Transverse colon (tissue), 4 donors: ENCODE measurements at regions not wholly inside any gene's neighbourhood (a gene's known extent, or its start where the extent isn't known, plus 50 kb on each side); places are given as distances from the start of the nearest gene placed in this dataset.

Source experiments
- DNase-seq: peaks from one replicate; pipeline ENCODE4 v3.0.0-alpha.2; 2019
- H3K27ac ChIP-seq, 4 donors: fragments of 200-600 bp; sonication (generic); 2 replicates each; pipeline ENCODE4 v1.5.1; 2016 to 2018; ENCODE audit warnings: inconsistent platforms in 4 of 4
- H3K27me3 ChIP-seq: fragments of 200-600 bp; sonication (generic); 2 replicates; pipeline ENCODE4 v1.5.1; 2017; ENCODE audit warnings: inconsistent platforms
- H3K36me3 ChIP-seq, 4 donors: fragments of 200-600 bp; sonication (generic); 2 replicates each; pipeline ENCODE4 v1.5.1; 2017 to 2019; ENCODE audit warnings: inconsistent platforms in 4 of 4
- H3K4me1 ChIP-seq, 4 donors: fragments of 200-600 bp; sonication (generic); 2 replicates each; pipeline ENCODE4 v1.5.1; 2017 to 2020; ENCODE audit warnings: inconsistent platforms in 4 of 4
- H3K4me3 ChIP-seq, 4 donors: fragments of 200-600 bp; sonication (generic); 1 replicate in 1 of 4; 2 replicates in 3 of 4; pipeline versions ENCODE4 v1.5.1 to v1.6.1; 2017 to 2019; ENCODE audit warnings: inconsistent platforms in 4 of 4
- H3K9me3 ChIP-seq, 2 donors: fragments of 200-600 bp; sonication (generic); 2 replicates each; pipeline ENCODE4 v1.5.1; 2017 to 2019; ENCODE audit warnings: inconsistent platforms in 2 of 2
- EP300 ChIP-seq: sonication (generic); formaldehyde crosslinking; IDR thresholded peaks from one replicate; pipeline ENCODE4 v1.6.1; 2017; ENCODE audit warnings: antibody characterized with exemption, low read depth
- POLR2A ChIP-seq: fragments of 450-650 bp; IDR thresholded peaks from one replicate; pipeline ENCODE4 v1.6.1; 2016; ENCODE audit warnings: antibody characterized with exemption, mild to moderate bottlenecking, moderate library complexity
- POLR2AphosphoS5 ChIP-seq, 3 donors: sonication (generic); formaldehyde crosslinking; IDR thresholded peaks; one replicate each; pipeline ENCODE4 v1.6.1; 2016; ENCODE audit warnings: antibody characterized with exemption in 3 of 3
- WGBS, 2 donors: methylation state at CpG; one replicate each; pipeline ENCODE4 v1.1.5; 2018; ENCODE audit warnings: low coverage in 1 of 2; 5-methylcytosine and 5-hydroxymethylcytosine counted together
- in situ Hi-C, 4 donors: fragments of 200-750 bp; cut with MboI; loops; one replicate each; pipeline versions ENCODE4 v1.15.0 to v1.15.1; 2017; ENCODE audit warnings: low sequenced_read_pairs in 3 of 4, low pct_ligation_motif_present in 1 of 4, low pct_unique_long_range_greater_than_20kb in 1 of 4
- intact Hi-C: fragments of 100-400 bp; cut with DNase I; formaldehyde crosslinking; loops from one replicate; pipeline ENCODE4 v1.15.1; 2023; ENCODE audit warnings: low total_unique reads
- TF ChIP-seq, protein P1 (sequence below), 5 experiments: fragments of 200-600 bp in 3 of 5; fragments of 450-650 bp in 2 of 5; sonication (generic) in 3 of 5; IDR thresholded peaks; 1 replicate in 2 of 5; 2 replicates in 3 of 5; pipeline ENCODE4 v1.5.1; 2016 to 2017; ENCODE audit warnings: antibody characterized with exemption in 5 of 5, inconsistent platforms in 3 of 5, mild to moderate bottlenecking in 2 of 5, moderate library complexity in 1 of 5

DNA sequence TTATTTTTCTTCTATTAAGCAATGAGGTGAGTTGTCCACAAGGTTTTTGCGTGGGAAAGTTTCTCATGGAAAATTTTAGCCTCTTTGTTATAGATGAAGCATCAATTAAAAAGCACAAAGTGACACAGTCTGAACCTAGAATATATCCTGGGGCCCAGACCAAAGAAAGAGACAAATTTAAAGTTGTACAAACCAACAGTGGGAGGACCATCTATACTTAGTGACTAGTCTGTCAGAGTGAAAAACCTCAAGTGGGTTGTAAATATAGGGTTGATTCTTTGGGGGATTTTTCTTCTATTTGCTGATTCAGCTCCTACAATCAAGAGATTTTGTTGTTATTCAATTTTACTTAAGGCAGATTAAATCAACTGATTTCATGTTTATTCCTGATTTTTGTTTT, 256.2 kb downstream of the SATB2 start:
- Histone ChIP-seq H3K27me3 (no peaks in the 10 kb centered on the region), H3K27ac (no peak overlapping the region), H3K36me3 (no peaks in the 10 kb centered on the region), H3K4me3 (no peak overlapping the region), H3K4me1 (no peaks in the 10 kb centered on the region), H3K9me3 (no peaks in the 10 kb centered on the region)
- TF ChIP-seq POLR2A = no peak
- no peak for TF ChIP-seq EP300
- no peak for TF ChIP-seq POLR2AphosphoS5 (IDR thresholded peaks at IDR 0.05)
- TF ChIP-seq, protein P1, sequence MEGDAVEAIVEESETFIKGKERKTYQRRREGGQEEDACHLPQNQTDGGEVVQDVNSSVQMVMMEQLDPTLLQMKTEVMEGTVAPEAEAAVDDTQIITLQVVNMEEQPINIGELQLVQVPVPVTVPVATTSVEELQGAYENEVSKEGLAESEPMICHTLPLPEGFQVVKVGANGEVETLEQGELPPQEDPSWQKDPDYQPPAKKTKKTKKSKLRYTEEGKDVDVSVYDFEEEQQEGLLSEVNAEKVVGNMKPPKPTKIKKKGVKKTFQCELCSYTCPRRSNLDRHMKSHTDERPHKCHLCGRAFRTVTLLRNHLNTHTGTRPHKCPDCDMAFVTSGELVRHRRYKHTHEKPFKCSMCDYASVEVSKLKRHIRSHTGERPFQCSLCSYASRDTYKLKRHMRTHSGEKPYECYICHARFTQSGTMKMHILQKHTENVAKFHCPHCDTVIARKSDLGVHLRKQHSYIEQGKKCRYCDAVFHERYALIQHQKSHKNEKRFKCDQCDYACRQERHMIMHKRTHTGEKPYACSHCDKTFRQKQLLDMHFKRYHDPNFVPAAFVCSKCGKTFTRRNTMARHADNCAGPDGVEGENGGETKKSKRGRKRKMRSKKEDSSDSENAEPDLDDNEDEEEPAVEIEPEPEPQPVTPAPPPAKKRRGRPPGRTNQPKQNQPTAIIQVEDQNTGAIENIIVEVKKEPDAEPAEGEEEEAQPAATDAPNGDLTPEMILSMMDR (IDR thresholded peaks at IDR 0.05) = no peak
- DNase-seq = no peak
- WGBS, 2 donors = 82 to 91% methylated on average over 1 of the region's 1 CpG
- intact Hi-C loops = no loop called here
- in situ Hi-C loops = no loop called here

DNA sequence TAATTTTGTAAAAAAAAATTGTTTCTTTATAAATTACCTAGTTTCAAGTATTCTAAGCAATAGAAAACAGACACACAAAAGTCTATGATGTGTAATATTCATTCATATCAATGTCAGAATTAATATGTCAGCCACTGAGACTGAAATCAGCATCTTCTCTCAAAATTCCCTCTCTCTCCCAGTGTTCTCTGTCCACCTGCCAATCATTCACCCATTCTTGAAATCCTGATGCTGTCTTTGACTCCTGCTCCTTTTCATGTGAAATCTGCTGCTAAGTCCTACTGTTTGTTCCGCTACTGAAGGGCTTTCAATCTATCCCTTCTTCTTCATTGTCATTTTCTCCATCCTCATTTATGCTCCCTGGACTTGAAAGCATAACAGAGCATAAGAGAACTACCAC, 257.9 kb downstream of the SATB2 start:
- no peak for DNase-seq
- no peaks in the 10 kb centered on the region for H3K9me3 ChIP-seq
- TF ChIP-seq POLR2A = no peak
- no peak for TF ChIP-seq EP300
- TF ChIP-seq, protein P1 (IDR thresholded peaks at IDR 0.05) = no peak
- no peak for TF ChIP-seq POLR2AphosphoS5 (IDR thresholded peaks at IDR 0.05)
- H3K4me3 ChIP-seq = no peak overlapping the region
- intact Hi-C loops = no loop called here
- in situ Hi-C loops = no loop called here
- no peak overlapping the region for H3K27ac ChIP-seq
- no peaks in the 10 kb centered on the region for H3K27me3 ChIP-seq
- 100% methylated on average over 1 of the region's 1 CpG for WGBS, 2 donors
- H3K36me3 ChIP-seq = no peaks in the 10 kb centered on the region
- no peaks in the 10 kb centered on the region for H3K4me1 ChIP-seq

DNA sequence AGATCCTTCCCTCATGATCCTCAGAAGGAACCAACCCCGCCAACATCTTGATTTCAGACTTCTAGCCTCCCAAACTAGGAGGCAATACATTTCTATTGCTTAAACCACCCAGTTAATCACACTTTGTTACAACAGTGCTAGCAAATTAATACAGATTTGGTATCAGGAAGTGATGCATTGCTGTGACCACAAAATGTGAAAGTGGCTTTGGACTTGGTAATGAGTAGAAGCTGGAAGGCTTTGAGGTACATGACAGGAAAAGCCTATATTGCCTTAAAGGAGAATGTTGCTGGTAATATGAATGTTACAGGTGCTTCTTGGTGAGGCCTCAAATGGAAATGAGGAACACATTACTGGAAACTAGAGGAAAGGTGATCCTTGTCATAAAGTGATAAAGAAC, 260.3 kb downstream of the SATB2 start:
- DNase-seq = no peak
- TF ChIP-seq EP300 = no peak
- Histone ChIP-seq H3K36me3 (no peaks in the 10 kb centered on the region), H3K27me3 (no peaks in the 10 kb centered on the region), H3K4me3 (no peak overlapping the region), H3K9me3 (no peaks in the 10 kb centered on the region), H3K4me1 (no peaks in the 10 kb centered on the region), H3K27ac (no peak overlapping the region)
- WGBS, 2 donors = 94% methylated on average over 1 of the region's 1 CpG; no CpG with 5 or more reads in 1 of the 2 donors
- intact Hi-C loops (no loop called here), in situ Hi-C loops (no loop called here)

DNA sequence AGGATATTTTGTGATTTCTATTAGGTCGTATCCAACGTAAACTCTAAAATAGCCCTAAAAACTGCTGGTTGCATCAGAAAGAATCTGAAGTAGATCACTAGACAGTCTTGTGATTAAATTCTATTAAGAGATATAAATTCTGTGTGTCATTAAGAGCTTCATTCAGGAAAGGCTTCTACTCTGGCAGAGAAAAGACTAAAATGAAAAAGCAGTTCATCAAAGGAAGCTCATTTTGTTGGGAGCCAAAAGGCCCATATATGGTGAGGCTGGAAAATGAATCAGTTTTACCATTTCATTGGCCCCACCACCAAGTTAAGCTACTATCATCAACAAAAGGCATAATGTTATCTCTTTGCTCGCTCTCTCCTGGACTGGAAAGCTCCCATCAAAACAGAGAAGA, 261.1 kb downstream of the SATB2 start:
- TF ChIP-seq, protein P1 (IDR thresholded peaks at IDR 0.05) = no peak
- no peak for TF ChIP-seq POLR2A
- no peak for TF ChIP-seq POLR2AphosphoS5 (IDR thresholded peaks at IDR 0.05)
- no peak for TF ChIP-seq EP300
- Histone ChIP-seq H3K4me1 (no peaks in the 10 kb centered on the region), H3K9me3 (no peaks in the 10 kb centered on the region), H3K27ac (no peak overlapping the region), H3K36me3 (no peaks in the 10 kb centered on the region), H3K4me3 (no peak overlapping the region), H3K27me3 (no peaks in the 10 kb centered on the region)
- 83 to 85% methylated on average over 3 of the region's 3 CpGs for WGBS, 2 donors
- in situ Hi-C loops = no loop called here
- no peak for DNase-seq
- intact Hi-C loops = no loop called here

DNA sequence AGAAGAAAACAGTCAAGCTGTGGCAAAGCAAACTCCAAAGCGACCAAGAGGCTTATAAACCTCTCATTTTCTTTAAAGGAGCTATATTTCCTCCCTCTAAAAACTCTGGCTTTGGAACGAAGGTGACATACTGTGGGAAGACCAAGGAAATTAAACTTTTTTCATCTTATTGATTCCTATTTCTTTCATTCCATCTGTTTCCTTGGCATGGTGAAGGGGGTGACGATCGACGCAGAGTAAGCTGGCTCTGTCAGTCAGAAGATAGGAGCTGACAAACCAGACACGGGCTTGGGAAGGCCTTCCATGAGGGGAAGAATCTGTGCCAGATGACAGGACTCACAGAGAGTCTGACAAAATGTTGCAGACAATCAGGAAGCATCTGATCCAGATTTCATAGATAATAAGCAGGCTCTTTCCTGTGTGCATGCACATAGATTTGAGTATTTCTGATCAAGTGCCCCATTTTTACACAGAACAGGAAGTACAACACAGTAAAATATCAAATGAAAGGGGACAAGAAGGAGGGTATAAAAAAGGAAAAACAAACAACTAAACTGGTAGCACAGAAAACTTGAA, 261.7 kb downstream of the SATB2 start:
- DNase-seq = no peak
- intact Hi-C loops (no loop called here), in situ Hi-C loops (no loop called here)
- no peaks in the 10 kb centered on the region for H3K36me3 ChIP-seq
- H3K27ac ChIP-seq = no peak overlapping the region
- no peak overlapping the region for H3K4me3 ChIP-seq
- 81 to 87% methylated on average over 6 of the region's 6 CpGs for WGBS, 2 donors
- H3K27me3 ChIP-seq = no peaks in the 10 kb centered on the region
- H3K9me3 ChIP-seq = no peaks in the 10 kb centered on the region
- no peaks in the 10 kb centered on the region for H3K4me1 ChIP-seq
- TF ChIP-seq POLR2AphosphoS5 (IDR thresholded peaks at IDR 0.05) (no peak), EP300 (no peak), POLR2A (no peak)
- TF ChIP-seq, protein P1 (IDR thresholded peaks at IDR 0.05) = no peak
